NCI-H524 treated with DMSO at 0.1 percent for 48 hours (cell line): ENCODE measurements at regions not wholly inside any gene's neighbourhood (a gene's known extent, or its start where the extent isn't known, plus 50 kb on each side); places are given as distances from the start of the nearest gene placed in this dataset.

ENCODE experiments used
- DNase-seq: peaks from one replicate; lab custom pipeline; 2025; lab: John Stamatoyannopoulos, UW

- no peak for DNase-seq
These were observed 94.8 kb downstream of the INHBB start for GRCh38 chr2:120440521-120441350.

DNA sequence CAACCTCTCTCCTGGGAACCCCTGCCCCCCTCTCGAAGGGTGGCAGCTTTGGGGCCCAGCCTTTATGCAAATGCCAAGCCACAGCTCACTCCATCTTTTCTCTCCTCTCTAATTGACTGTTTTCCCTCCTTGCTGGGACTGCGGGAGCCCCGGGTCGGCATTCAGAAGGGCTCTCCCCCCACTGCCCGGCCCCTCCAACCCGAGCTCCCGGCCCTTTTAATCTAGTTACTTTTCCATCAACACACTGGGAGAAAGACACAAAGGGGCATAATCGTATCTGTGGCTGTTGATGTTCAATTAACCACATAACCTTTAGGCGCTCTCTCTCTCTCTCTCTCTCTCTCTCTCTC lies 95.4 kb downstream of the INHBB start:
- DNase-seq, result no peak

DNA sequence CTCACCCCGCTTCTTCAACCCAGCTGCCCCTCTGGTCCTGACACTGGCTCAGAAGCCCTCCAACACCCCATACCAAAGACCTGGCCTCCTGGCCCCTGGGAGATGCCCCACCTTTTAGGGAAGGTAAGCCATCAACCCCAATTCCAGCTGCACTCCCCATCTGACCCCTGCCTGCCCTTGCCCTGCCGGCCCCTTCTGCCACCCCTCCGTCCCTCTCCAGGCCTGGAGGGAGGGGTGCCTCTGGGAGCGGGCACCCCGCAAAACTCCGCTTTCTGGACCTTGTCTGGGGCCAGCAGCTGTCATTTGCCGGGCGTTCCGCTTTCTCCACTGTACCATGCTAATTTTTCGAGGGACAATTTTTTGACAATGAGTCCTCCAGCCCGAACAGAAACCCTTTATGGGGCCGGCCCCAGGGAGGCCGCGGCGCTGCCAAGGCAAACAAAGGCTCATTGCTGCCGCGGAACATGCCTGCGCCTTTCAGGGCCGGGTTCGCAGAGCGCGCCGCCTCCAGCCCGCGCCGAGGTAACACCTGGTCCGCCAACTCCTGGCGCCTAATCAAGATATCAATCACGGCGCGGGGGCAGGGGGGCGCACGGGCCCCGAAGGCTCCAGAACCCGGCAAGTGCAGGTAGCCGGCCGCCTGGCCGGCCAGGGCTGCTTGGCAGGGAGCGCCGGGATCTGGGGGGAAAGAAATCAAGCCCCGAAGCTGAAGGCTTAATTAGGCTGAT lies 96.0 kb downstream of the INHBB start:
- no peak for DNase-seq

GRCh38 chr2:120442541-120442922 lies 96.6 kb downstream of the INHBB start:
- no peak for DNase-seq

DNA sequence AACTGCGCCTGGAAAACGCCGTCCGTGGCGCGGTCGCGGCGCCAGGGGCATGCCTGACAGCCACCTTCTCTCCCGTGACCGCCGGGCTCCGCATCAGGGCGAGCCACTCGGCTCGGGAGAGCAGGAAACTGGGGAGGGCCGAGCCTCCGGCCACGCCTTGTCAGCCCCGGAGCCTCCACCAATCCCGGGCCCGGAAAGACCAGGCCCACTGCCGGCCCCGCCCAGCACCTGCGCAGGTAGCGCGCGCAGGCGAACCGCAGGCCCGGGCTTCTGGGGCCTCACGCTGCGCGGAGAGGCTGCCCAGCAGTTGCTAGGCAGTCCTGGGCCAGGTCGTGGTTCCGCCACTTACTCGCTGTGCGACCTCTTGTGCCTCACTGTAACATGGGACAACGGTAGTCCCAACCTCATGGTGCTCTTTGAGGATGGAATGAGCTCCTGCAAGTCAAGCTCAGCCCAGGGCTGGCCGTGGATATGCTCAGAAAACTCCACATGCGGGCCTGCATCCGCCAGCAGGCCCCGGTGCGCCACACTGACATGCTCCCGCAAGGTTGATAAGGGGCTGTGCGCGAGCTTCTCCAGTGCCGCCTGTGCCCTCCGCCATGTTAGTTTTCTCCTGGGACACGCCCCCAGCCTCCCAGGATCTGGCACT lies 97.1 kb downstream of the INHBB start:
- DNase-seq, result no peak

DNA sequence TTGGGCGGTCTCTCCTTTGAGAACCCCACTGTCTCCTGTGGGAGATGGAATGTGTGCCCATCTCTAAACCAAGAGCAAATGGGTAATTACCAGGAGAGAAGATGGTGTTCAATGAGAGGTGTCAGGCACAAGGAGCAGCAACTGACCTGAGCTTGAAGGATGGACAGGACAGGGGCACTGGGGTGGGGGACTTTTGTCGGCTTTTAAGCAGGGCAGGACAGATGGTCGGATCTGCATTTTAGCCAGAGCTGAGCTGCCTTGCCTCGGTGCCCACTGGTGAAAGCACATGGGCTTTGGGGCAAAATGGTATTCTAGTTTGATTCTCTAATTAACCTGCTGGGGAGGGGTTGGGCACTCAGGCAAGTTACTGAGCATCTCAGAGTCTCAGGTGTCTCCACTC lies 98.0 kb downstream of the INHBB start:
- no peak for DNase-seq

- DNase-seq, result no peak
These were observed 98.8 kb downstream of the INHBB start for GRCh38 chr2:120444691-120445240.

DNA sequence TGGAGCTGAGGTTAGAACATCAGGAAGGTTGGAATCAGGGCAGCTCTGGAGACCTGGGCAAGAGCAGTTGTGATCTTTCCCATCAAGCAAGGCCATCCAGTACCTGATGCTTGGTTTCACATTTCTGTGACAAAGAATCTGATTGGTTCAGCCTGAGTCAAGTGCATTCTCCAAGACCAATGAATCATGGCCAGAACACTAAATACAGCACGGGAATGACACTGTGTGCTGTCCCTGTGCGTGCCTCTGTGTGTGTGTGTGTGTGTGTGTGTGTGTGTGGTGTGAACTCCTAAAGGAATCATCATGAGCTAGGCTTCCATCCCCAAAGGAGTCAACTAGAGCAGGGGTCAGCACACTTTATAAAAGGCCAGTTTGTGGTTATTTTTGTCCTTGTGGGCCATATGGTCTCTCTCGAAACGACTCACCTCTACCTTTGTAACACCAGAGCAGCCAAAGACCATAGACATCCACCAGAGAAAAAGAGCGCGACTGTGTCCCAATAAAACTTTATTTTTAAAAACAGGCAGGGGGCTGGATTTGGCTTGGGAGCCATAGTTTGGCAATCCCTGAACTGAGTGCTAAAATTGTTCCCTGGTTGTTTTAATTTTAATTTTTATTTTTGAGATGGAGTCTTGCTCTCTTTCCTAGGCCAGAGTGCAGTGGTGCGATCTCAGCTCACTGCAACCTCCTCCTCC lies 99.7 kb downstream of the INHBB start:
- no peak for DNase-seq

- DNase-seq, result no peak
These were observed 100.5 kb downstream of the INHBB start for GRCh38 chr2:120446236-120447126.

- no peak for DNase-seq
These were observed 101.3 kb downstream of the INHBB start for GRCh38 chr2:120447127-120447785.

DNA sequence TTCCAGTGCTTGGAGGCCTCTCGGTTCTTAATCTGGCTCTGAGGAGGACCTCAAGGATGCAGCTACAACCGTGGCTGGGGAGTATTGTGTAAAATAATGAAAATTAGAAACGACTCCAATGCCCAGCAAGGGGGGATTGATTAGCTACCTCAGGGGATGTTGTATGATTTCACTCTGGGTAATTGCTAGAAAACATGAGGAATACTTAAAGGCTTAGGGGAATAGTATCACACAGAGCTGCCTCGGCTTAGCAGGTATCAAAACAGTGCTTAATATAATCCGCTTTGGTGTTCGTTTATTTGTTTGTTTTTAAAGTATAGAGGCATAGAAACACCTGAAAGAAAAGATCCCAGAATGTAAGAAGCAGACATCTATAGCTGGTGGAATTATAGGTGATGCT lies 102.5 kb downstream of the INHBB start:
- DNase-seq, result no peak

- no peak for DNase-seq
These were observed 103.2 kb downstream of the INHBB start for GRCh38 chr2:120448961-120449810.

- no peak for DNase-seq
These were observed 104.4 kb downstream of the INHBB start for GRCh38 chr2:120450196-120450820.

DNA sequence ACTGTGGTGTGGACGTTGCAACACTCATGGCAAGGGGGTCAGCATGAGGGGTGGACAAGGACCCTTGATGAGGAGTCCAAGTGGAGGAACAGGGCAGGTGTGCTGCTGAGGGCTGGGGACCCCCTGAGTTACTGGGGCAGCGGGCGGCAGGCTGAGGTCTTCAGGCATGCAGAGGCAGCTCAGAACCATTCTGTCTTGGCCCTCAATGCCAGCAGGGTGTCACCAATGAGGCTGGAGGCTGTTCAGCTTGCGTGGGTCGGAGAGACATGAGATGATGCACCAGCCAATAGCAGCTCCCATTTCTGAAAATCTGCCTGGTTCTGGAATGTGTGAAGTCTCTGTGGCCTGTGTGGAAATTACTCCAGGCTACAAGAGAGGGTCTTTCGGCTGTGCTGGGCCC lies 105.4 kb downstream of the INHBB start:
- DNase-seq, result no peak

GRCh38 chr2:120452131-120452530 lies 106.2 kb downstream of the INHBB start:
- DNase-seq, result no peak

DNA sequence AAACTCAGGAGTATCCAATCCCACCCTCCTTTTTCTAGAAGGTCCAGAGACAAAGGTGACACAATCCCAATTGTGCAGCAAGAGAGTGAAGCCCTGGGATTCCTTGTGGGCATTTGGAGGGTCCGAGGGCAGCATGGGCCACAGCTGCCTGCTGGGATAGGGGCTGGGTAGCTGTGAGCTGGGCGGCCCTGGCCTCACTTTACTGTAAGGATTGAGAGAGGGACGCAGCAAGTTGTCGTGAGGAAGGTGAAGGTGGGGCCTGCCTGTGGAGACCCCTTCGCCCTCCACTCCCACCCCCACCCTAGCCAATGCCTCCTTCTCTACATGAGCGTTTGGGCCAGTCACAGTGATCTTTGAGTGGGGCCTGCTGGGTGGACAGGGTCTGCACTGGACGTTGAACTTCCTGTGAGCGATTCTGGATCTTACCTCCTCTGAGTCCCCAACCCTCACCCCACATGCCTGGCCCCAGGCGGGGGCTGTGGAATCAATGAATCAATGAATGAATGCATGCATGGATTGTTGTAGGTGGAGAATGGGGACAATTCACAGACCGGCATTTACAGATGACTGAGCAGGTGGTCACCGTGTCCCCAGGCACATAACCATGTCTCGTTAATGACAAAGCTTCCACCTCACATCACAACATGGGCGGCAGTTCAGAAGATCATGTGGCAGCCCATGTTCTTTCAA lies 107.2 kb downstream of the INHBB start:
- no peak for DNase-seq

DNA sequence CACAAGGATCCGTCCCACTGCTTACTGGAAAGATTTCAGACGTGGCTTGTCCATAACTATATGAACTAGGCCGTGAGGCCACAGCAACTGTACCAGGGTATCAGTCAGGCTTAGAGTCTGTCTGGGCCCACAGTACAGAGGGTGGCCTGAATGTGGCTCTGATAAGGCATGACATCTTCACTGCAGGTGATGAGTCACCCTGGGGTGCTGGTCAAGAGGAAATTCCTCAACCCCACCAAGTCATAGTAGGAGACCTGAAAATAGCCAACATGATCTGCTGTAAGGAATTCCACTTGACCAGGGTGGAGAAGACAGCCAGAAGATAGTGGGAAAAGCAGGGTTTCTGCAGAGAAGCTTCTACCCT lies 107.7 kb downstream of the INHBB start:
- no peak for DNase-seq

DNA sequence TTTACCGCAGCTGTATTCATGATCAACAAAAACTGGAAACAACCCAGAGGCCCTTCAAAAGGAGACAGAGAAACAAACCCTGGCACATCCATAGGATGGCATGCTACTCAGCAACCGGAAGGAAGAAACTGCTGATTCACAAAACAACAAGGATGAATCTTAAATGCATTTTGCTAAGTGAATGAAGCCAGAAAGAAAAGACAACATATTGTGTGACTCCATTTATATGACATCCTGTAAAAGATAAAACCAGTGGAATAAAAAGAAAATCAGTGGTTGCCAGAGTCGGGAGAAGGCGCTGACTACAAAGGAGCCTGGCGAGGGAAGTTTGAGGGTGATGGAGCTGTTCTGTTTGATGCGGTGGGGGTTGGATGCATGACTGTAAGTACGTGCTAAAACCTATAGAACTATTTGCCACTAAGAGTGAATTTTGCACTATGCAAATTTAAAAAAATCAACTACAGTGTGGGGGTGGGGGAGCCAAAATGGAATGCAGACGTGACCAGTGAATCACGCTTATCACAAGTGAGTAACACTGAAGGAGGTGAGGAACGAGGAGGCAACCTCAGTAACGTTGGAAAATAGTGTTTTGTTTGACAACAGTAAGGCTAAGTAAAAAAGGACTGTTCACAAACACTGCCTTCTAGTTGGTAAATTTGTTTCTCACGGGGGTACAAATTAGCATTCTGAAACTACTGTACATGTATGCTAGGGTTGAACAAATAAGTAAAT lies 108.9 kb downstream of the INHBB start:
- DNase-seq, result no peak
